Esophagus (tissue), 2 donors: ENCODE measurements at regions not wholly inside any gene's neighbourhood (a gene's known extent, or its start where the extent isn't known, plus 50 kb on each side); places are given as distances from the start of the nearest gene placed in this dataset.

ENCODE experiments used
- H3K27ac ChIP-seq, 2 donors: one replicate each; pipeline ENCODE4 v1.5.1; 2013; ENCODE audit warnings: low read depth in 2 of 2, mild to moderate bottlenecking in 2 of 2, inconsistent platforms in 1 of 2, low read length in 1 of 2, moderate library complexity in 1 of 2
- H3K27me3 ChIP-seq, 2 donors: one replicate each; pipeline ENCODE4 v1.6.1; 2013; ENCODE audit warnings: low read length in 2 of 2, control low read depth in 1 of 2, mild to moderate bottlenecking in 1 of 2; ENCODE audit not compliant: insufficient read depth in 2 of 2, control insufficient read depth in 1 of 2
- H3K36me3 ChIP-seq, 2 donors: one replicate each; pipeline ENCODE4 v1.6.1; 2013; ENCODE audit warnings: low read length in 1 of 2; ENCODE audit not compliant: control insufficient read depth in 2 of 2, insufficient read depth in 2 of 2
- H3K4me1 ChIP-seq, 2 donors: one replicate each; pipeline ENCODE4 v1.6.1; 2013; ENCODE audit warnings: low read length in 1 of 2; ENCODE audit not compliant: control insufficient read depth in 2 of 2, insufficient read depth in 2 of 2
- H3K4me3 ChIP-seq, 2 donors: one replicate each; pipeline ENCODE4 v1.5.1; 2013; ENCODE audit warnings: low read length in 2 of 2, mild to moderate bottlenecking in 2 of 2, low read depth in 1 of 2, moderate library complexity in 1 of 2
- H3K9me3 ChIP-seq, 2 donors: one replicate each; pipeline ENCODE4 v1.6.1; 2013; ENCODE audit warnings: mild to moderate bottlenecking in 2 of 2, low read depth in 1 of 2, low read length in 1 of 2, moderate library complexity in 1 of 2; ENCODE audit not compliant: control insufficient read depth in 2 of 2, insufficient read depth in 1 of 2
- WGBS, 2 donors: extraction: QIAGEN DNeasy Blood & Tissue Kit; methylation state at CpG; one replicate each; pipeline ENCODE4 v1.1.7; 2013; 5-methylcytosine and 5-hydroxymethylcytosine counted together
- donor health status: healthy with polysubstance abuse.
- donor health status: Bipolar disorder and iron deficiency.

DNA sequence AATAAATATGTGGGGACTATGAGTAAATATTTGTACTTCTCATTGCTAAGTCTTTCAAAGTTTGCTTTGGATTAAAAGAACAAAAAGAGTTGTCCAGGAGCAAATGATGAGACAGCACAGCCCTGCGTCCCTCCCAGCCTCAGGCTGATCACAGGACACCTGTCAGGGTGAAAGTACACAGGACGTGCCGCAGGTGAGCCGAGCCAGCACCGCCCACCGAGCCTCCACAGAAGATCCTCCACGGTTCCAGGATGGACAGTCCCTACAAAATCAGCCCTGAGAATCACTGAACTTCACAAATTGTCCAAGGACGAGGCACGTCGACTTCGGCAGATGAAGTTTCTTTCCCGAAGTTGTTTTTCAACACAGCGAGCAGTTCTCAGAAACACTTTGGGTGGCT is 661.5 kb downstream of the BRD1 start:
- H3K27ac ChIP-seq = no peak overlapping the region
- no peaks in the 10 kb centered on the region for H3K4me1 ChIP-seq
- no peak overlapping the region for H3K4me3 ChIP-seq
- H3K9me3 ChIP-seq = peaks cover 0 to 6% of the 10 kb centered on the region in 2 donors
- H3K27me3 ChIP-seq = no peaks in the 10 kb centered on the region
- WGBS, 2 donors = 66 to 67% methylated on average over 13 of the region's 13 CpGs
- no peaks in the 10 kb centered on the region for H3K36me3 ChIP-seq

- H3K4me1 ChIP-seq = no peaks in the 10 kb centered on the region
- H3K36me3 ChIP-seq = no peaks in the 10 kb centered on the region
- 44 to 45% methylated on average over 12 of the region's 14 CpGs for WGBS, 2 donors
- peaks cover 0 to 6% of the 10 kb centered on the region in 2 donors for H3K9me3 ChIP-seq
- no peak overlapping the region for H3K4me3 ChIP-seq
- no peak overlapping the region for H3K27ac ChIP-seq
- H3K27me3 ChIP-seq = no peaks in the 10 kb centered on the region
Measured at GRCh38 chr22:49164773-49165320, 662.8 kb downstream of the BRD1 start.

DNA sequence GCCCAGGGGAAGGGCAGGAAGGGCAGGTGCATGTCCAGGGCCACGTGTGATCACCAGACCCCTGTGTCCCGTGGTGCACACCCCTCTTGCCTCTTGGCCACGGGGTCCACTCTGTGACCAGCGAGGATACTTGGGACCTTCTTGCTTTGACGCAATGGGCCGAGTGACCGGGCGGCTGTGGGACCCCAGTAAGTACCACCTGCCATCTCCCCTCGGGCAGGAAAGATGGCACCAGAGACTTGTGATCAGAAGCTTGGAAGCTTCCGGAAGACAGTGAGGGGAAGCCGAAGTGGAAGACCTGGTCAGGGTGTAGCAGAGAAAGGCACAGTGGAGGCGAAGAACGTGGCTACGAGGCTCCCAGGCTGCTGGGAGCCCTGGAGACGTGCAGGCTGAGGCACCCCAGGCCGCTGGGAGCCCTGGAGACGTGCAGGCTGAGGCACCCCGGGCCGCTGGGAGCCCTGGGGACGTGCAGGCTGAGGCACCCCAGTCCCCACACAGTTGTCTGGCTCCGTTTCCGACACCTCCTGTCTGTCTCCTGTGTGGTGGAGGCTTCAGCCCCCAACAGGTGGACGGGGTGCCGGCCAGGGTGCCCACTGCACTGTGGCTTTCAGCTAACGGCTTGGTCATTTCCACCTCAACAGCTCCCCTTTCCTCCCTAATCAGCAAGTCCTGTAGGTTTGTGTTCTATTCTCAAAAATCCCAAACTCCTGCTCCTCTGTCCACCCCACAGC is 663.5 kb downstream of the BRD1 start:
- Histone ChIP-seq H3K36me3 (no peaks in the 10 kb centered on the region), H3K27me3 (no peaks in the 10 kb centered on the region), H3K27ac (no peak overlapping the region), H3K9me3 (peaks cover 0 to 6% of the 10 kb centered on the region in 2 donors), H3K4me1 (no peaks in the 10 kb centered on the region), H3K4me3 (no peak overlapping the region)
- WGBS, 2 donors = 64 to 65% methylated on average over 25 of the region's 25 CpGs

DNA sequence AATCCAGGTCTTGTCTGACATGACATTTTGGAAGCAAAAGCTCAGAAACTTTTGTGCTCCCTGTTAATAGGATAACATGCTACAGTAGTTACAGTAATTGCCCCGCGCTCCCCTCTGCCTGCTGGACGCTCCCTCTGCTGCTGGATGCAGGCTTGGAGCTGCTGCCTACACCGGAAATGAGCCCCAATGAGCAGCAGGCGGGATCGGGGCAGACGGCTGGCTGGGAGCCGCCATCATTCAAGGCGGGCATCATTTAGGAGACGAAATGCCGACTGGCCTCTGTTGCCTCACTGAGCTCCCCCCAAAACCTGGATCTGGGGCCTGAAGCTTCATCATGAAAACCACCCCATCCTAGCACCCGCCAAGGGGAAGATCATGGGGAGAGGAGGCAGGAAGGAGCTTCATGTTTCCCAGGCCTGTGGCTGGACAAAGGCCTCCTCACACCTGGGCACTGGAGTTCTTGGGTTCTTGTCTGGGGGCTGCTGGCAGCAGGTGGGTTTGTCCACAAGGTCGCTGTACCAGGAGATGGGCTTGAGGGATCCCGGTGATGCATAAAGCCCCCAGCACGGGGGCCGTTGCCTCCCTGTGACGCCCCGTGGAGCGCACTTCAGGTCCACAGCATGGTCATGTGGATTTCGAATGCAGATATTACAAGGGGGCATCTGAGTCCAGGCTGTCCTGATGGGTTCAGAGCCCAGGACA is 664.3 kb downstream of the BRD1 start:
- 78 to 80% methylated on average over 20 of the region's 20 CpGs for WGBS, 2 donors
- H3K9me3 ChIP-seq = peaks cover 0 to 4% of the 10 kb centered on the region in 2 donors
- no peaks in the 10 kb centered on the region for H3K36me3 ChIP-seq
- no peak overlapping the region for H3K27ac ChIP-seq
- H3K27me3 ChIP-seq = no peaks in the 10 kb centered on the region
- H3K4me3 ChIP-seq = no peak overlapping the region
- no peaks in the 10 kb centered on the region for H3K4me1 ChIP-seq

DNA sequence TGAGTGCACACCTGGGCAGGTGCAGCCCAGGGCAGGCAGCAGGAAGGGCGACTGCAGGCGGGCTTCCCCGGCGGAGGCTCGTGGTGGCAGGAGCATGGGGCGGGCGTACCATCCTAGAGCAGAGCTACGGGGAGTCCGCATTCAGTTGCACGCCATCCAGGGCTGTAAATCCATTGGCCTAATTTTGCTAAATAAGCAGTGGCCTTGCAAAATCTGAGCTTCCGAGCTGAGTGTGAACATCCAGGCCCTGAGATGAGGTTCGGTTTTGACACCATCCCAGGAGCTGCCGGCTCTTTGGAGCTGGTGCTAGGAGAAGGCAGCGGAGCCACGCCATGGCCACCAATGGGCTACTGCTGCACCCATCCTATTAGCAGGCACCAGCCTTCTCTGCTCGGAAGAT is 664.8 kb downstream of the BRD1 start:
- H3K27me3 ChIP-seq = no peaks in the 10 kb centered on the region

DNA sequence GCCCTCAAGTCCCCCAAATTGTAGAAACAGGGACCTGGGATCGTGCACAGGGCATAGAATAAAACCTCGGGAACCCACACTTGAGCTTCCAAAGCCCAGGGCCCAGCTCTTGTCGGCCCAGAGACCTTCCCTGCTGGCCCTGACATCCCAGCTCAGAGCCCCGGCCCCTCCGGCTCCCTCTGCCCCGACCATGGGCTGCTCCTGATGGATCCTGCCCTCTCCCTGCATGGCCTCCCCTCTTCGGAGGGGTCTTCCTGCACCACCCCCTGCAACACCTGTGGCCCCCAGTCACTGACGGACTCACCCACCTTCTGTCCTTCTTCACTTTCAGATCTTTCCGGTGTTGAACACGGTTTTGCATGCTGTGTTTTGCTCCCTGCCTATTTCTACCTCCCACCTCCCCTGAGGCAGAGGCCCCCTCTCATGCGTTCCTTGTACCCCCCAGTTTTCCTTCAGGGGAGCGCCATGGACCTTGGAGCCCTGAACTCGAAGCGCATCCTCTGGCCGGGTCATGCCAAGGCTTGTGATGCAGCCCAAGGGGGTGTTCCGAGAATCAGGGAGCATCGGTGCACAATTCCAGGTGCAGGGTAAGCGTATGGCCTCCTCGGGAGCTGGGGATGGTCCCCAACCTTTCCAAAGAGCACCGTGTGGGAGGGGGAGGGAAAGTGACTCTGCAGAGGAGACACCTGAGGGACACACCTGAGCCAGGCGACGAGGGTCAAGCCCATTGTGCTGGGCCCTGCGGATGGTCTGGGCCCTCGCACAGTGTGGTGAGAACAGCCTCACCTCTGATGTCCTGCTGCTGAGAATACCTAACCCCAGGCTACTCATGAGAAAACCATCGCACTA is 666.4 kb downstream of the BRD1 start:
- Histone ChIP-seq H3K9me3 (no peaks in the 10 kb centered on the region), H3K27ac (no peak overlapping the region)

More for the DNA sequence above, 664.8 kb downstream of the BRD1 start:
- 79 to 87% methylated on average over 16 of the region's 16 CpGs for WGBS, 2 donors
- Histone ChIP-seq H3K36me3 (no peaks in the 10 kb centered on the region), H3K27ac (no peak overlapping the region), H3K4me1 (no peaks in the 10 kb centered on the region), H3K9me3 (peaks cover 0 to 3% of the 10 kb centered on the region in 2 donors), H3K4me3 (no peak overlapping the region)

DNA sequence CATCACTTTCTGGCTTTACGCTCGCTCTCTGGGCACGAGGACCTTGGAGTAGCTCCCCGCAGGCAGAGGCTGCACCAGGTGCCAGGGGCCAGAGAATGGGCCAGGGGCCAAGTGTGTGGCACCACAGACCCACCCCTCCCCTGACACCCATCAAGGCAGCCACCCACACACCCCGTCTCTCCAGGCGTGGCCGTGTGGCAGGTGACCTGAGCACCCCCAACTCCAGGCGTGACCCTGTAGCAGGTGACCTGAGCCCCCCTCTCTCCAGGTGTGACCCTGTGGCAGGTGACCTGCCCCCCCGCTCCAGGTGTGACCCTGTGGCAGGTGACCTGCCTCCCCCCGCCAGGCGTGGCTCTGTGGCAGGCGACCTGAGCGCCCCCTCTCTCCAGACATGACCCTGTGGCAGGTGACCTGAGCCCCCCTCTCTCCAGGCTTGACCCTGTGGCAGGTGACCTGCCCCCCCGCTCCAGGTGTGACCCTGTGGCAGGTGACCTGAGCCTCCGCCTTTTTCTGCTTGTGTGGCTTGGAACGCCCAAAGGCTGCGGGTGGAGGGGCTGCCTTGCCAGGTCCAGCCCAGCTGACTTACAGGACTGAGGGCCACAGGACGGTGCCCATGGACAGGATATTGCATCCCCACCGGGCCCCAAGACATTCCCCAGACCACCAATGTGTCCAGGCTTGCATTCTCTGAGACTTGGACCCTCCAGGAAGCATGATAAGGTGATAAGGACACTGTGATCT is 667.2 kb downstream of the BRD1 start:
- Histone ChIP-seq H3K27me3 (no peaks in the 10 kb centered on the region), H3K4me3 (no peak overlapping the region), H3K9me3 (no peaks in the 10 kb centered on the region), H3K4me1 (no peaks in the 10 kb centered on the region), H3K36me3 (no peaks in the 10 kb centered on the region), H3K27ac (no peak overlapping the region)
- WGBS, 2 donors = 72% methylated on average over 18 of the region's 19 CpGs

More for the DNA sequence above, 666.4 kb downstream of the BRD1 start:
- H3K4me3 ChIP-seq = no peak overlapping the region
- no peaks in the 10 kb centered on the region for H3K27me3 ChIP-seq
- no peaks in the 10 kb centered on the region for H3K36me3 ChIP-seq
- WGBS, 2 donors = 83 to 84% methylated on average over 25 of the region's 25 CpGs
- no peaks in the 10 kb centered on the region for H3K4me1 ChIP-seq

DNA sequence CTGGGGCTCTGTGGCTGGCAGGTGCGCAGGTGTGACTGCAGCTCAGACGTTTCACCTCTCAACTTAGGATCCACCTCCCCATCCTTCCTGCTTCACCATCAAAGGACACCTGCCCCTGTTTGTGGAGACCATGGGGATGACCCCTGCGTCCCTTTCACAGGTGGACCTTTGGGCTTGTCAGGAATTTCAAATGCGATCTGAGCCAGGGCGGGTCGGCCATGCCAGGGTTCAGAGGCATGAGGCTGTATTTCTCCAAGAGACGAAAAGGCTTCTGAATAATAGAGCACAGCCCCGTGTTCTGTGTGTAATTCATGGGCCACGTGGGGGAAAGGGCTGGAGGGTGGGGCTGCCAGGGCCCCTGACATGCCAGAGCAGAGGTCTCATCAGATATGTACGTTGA is 668.0 kb downstream of the BRD1 start:
- H3K36me3 ChIP-seq = no peaks in the 10 kb centered on the region
- H3K27ac ChIP-seq = no peak overlapping the region
- no peaks in the 10 kb centered on the region for H3K27me3 ChIP-seq
- H3K4me1 ChIP-seq = no peaks in the 10 kb centered on the region
- H3K9me3 ChIP-seq = no peaks in the 10 kb centered on the region
- WGBS, 2 donors = 61 to 62% methylated on average over 10 of the region's 10 CpGs
- H3K4me3 ChIP-seq = no peak overlapping the region
